PC-3 (cell line): ENCODE measurements at regions not wholly inside any gene's neighbourhood (a gene's known extent, or its start where the extent isn't known, plus 50 kb on each side); places are given as distances from the start of the nearest gene placed in this dataset.

Source experiments
- EZH2 ChIP-seq: fragments of 300-600 bp; sonication (generic); IDR thresholded peaks from one replicate; pipeline ENCODE4 v1.6.1; 2017; ENCODE audit warnings: antibody characterized with exemption, mild to moderate bottlenecking, low read length; ENCODE audit not compliant: unreplicated experiment
- EZH2phosphoT487 ChIP-seq: fragments of 300-600 bp; sonication (generic); IDR thresholded peaks from 2 replicates; pipeline ENCODE4 v1.6.1; 2018; ENCODE audit warnings: mild to moderate bottlenecking, antibody characterized with exemption, low read length, borderline replicate concordance
- TF ChIP-seq, protein P1 (sequence below): fragments of 300-600 bp; sonication (generic); conservative IDR thresholded peaks from 2 replicates; pipeline ENCODE4 v1.5.1; 2017; ENCODE audit warnings: antibody characterized with exemption, low read depth, mild to moderate bottlenecking, low read length

GRCh38 chr20:25145131-25145530 lies 50.4 kb upstream of the ENTPD6 start:
- TF ChIP-seq EZH2 = no peak
- TF ChIP-seq, protein P1, sequence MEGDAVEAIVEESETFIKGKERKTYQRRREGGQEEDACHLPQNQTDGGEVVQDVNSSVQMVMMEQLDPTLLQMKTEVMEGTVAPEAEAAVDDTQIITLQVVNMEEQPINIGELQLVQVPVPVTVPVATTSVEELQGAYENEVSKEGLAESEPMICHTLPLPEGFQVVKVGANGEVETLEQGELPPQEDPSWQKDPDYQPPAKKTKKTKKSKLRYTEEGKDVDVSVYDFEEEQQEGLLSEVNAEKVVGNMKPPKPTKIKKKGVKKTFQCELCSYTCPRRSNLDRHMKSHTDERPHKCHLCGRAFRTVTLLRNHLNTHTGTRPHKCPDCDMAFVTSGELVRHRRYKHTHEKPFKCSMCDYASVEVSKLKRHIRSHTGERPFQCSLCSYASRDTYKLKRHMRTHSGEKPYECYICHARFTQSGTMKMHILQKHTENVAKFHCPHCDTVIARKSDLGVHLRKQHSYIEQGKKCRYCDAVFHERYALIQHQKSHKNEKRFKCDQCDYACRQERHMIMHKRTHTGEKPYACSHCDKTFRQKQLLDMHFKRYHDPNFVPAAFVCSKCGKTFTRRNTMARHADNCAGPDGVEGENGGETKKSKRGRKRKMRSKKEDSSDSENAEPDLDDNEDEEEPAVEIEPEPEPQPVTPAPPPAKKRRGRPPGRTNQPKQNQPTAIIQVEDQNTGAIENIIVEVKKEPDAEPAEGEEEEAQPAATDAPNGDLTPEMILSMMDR = no peak
- no peak for TF ChIP-seq EZH2phosphoT487
